H9 (cell line): ENCODE measurements at regions not wholly inside any gene's neighbourhood (a gene's known extent, or its start where the extent isn't known, plus 50 kb on each side); places are given as distances from the start of the nearest gene placed in this dataset.

Experiments
- DNase-seq: peaks from one replicate; pipeline ENCODE4 v3.0.0-alpha.2; 2017
- H2AFZ ChIP-seq: one replicate; pipeline ENCODE4 v1.6.1; 2013; ENCODE audit warnings: mild to moderate bottlenecking, low read length, control low read depth, moderate library complexity
- H2AK5ac ChIP-seq: 2 replicates; pipeline ENCODE4 v1.6.1; 2013; ENCODE audit warnings: low read length, control low read depth, mixed read lengths; ENCODE audit not compliant: insufficient read length
- H2BK120ac ChIP-seq: one replicate; pipeline ENCODE4 v1.6.1; 2013; ENCODE audit warnings: low read depth, mild to moderate bottlenecking, low read length, control low read depth, inconsistent platforms; ENCODE audit not compliant: poor library complexity, severe bottlenecking
- H2BK12ac ChIP-seq: 2 replicates; pipeline ENCODE4 v1.6.1; 2013; ENCODE audit warnings: low read length, control low read depth, mixed read lengths, low read depth; ENCODE audit not compliant: insufficient read length
- H2BK15ac ChIP-seq: 2 replicates; pipeline ENCODE4 v1.6.1; 2013; ENCODE audit warnings: low read depth, low read length, control low read depth
- H2BK20ac ChIP-seq: one replicate; pipeline ENCODE4 v1.6.1; 2013; ENCODE audit warnings: low read depth, mild to moderate bottlenecking, low read length, control low read depth, inconsistent platforms; ENCODE audit not compliant: poor library complexity, severe bottlenecking
- H2BK5ac ChIP-seq: 2 replicates; pipeline ENCODE4 v1.6.1; 2013; ENCODE audit warnings: low read length, control low read depth, mixed read lengths; ENCODE audit not compliant: insufficient read length
- H3K14ac ChIP-seq: 2 replicates; pipeline ENCODE4 v1.6.1; 2013; ENCODE audit warnings: low read length, control low read depth; ENCODE audit not compliant: insufficient read depth
- H3K18ac ChIP-seq: 2 replicates; pipeline ENCODE4 v1.6.1; 2013; ENCODE audit warnings: low read depth, mild to moderate bottlenecking, mixed read lengths, low read length, control low read depth; ENCODE audit not compliant: insufficient read length
- H3K23ac ChIP-seq: 2 replicates; pipeline ENCODE4 v1.6.1; 2013; ENCODE audit warnings: low read length, control low read depth, mixed read lengths, low read depth; ENCODE audit not compliant: insufficient read length
- H3K23me2 ChIP-seq: 2 replicates; pipeline ENCODE4 v1.6.1; 2013; ENCODE audit warnings: low read depth, mild to moderate bottlenecking, mixed read lengths, low read length, control low read depth; ENCODE audit not compliant: insufficient read length, poor library complexity, severe bottlenecking
- H3K27ac ChIP-seq: 2 replicates; pipeline ENCODE4 v1.5.1; 2013; ENCODE audit warnings: low read length, control low read depth, mixed read lengths, low read depth; ENCODE audit not compliant: insufficient read length
- H3K27me3 ChIP-seq: 2 replicates; pipeline ENCODE4 v1.6.1; 2013; ENCODE audit warnings: low read length, control low read depth, inconsistent platforms; ENCODE audit not compliant: insufficient read depth
- H3K4ac ChIP-seq: 2 replicates; pipeline ENCODE4 v1.6.1; 2013; ENCODE audit warnings: low read depth, mild to moderate bottlenecking, control low read depth, inconsistent platforms, low read length, moderate library complexity
- H3K4me1 ChIP-seq: 2 replicates; pipeline ENCODE4 v1.6.1; 2013; ENCODE audit warnings: low read length, control low read depth, inconsistent platforms; ENCODE audit not compliant: insufficient read depth
- H3K4me2 ChIP-seq: 2 replicates; pipeline ENCODE4 v1.6.1; 2013; ENCODE audit warnings: low read length, control low read depth, mixed read lengths; ENCODE audit not compliant: insufficient read length, insufficient read depth
- H3K56ac ChIP-seq: 2 replicates; pipeline ENCODE4 v1.6.1; 2013; ENCODE audit warnings: low read depth, mild to moderate bottlenecking, mixed read lengths, low read length, control low read depth; ENCODE audit not compliant: insufficient read length
- H3K79me1 ChIP-seq: 2 replicates; pipeline ENCODE4 v1.6.1; 2013; ENCODE audit warnings: low read depth, mild to moderate bottlenecking, moderate library complexity, low read length, control low read depth, inconsistent platforms; ENCODE audit not compliant: insufficient read depth, poor library complexity, severe bottlenecking
- H3K79me2 ChIP-seq: 2 replicates; pipeline ENCODE4 v1.6.1; 2013; ENCODE audit warnings: low read length, control low read depth, inconsistent platforms; ENCODE audit not compliant: insufficient read depth
- H3K9ac ChIP-seq: 2 replicates; pipeline ENCODE4 v1.6.1; 2013; ENCODE audit warnings: low read length, control low read depth, mixed read lengths; ENCODE audit not compliant: insufficient read length; ENCODE audit errors: extremely low read depth
- H3K9me3 ChIP-seq: one replicate; pipeline ENCODE4 v1.6.1; 2013; ENCODE audit warnings: low read depth, low read length, inconsistent platforms; ENCODE audit not compliant: control insufficient read depth
- H3T11ph ChIP-seq: one replicate; pipeline ENCODE4 v1.6.1; 2013; ENCODE audit warnings: mild to moderate bottlenecking, low read length, control low read depth, inconsistent platforms
- H4K20me1 ChIP-seq: one replicate; pipeline ENCODE4 v1.6.1; 2013; ENCODE audit not compliant: control insufficient read depth, insufficient read length, insufficient read depth
- H4K5ac ChIP-seq: 2 replicates; pipeline ENCODE4 v1.6.1; 2013; ENCODE audit warnings: low read depth, mild to moderate bottlenecking, mixed read lengths, low read length, control low read depth; ENCODE audit not compliant: insufficient read length
- H4K8ac ChIP-seq: replicated peaks from 2 replicates; pipeline ENCODE4 v1.6.1; 2013; ENCODE audit warnings: low read length, control low read depth, mixed read lengths, low read depth; ENCODE audit not compliant: insufficient read length
- H4K91ac ChIP-seq: 2 replicates; pipeline ENCODE4 v1.6.1; 2013; ENCODE audit warnings: low read depth, mild to moderate bottlenecking, moderate library complexity, mixed read lengths, low read length, control low read depth; ENCODE audit not compliant: insufficient read length
- H3K27ac Mint-ChIP-seq, 3 experiments: 2 replicates in 2 of 3; 3 replicates in 1 of 3; pipeline ENCODE4 v1.8.0; 2020 to 2021; ENCODE audit warnings: mixed read lengths in 3 of 3, mild to moderate bottlenecking in 1 of 3, moderate library complexity in 1 of 3
- H3K27me3 Mint-ChIP-seq: 2 replicates; pipeline ENCODE4 v1.8.0; 2021; ENCODE audit warnings: low read depth, mild to moderate bottlenecking, moderate library complexity, mixed read lengths
- H3K36me3 Mint-ChIP-seq, 3 experiments: 2 replicates in 2 of 3; 3 replicates in 1 of 3; pipeline ENCODE4 v1.8.0; 2020 to 2021; ENCODE audit warnings: low read depth in 3 of 3, mixed read lengths in 3 of 3; ENCODE audit not compliant: insufficient read depth in 1 of 3
- H3K4me1 Mint-ChIP-seq, 2 experiments: 2 replicates each; pipeline ENCODE4 v1.8.0; 2020; ENCODE audit warnings: mixed read lengths in 2 of 2
- H3K4me3 Mint-ChIP-seq, 2 experiments: 2 replicates in 1 of 2; 3 replicates in 1 of 2; pipeline ENCODE4 v1.8.0; 2020 to 2021; ENCODE audit warnings: mild to moderate bottlenecking in 2 of 2, mixed read lengths in 2 of 2, moderate library complexity in 1 of 2
- H3K9me3 Mint-ChIP-seq, 2 experiments: 2 replicates in 1 of 2; 3 replicates in 1 of 2; pipeline ENCODE4 v1.8.0; 2020; ENCODE audit warnings: mild to moderate bottlenecking in 2 of 2, mixed read lengths in 2 of 2, moderate library complexity in 1 of 2
- WGBS: extraction: QIAGEN DNeasy Blood & Tissue Kit; methylation state at CpG from one replicate; pipeline ENCODE4 v1.1.7; 2013; ENCODE audit warnings: missing lambda C conversion rate, low lambda C conversion rate, mixed read lengths; ENCODE audit not compliant: insufficient read length; ENCODE audit errors: extremely low coverage; 5-methylcytosine and 5-hydroxymethylcytosine counted together
- TF ChIP-seq, protein P1 (sequence below): fragments of 200-600 bp; sonication (generic); conservative IDR thresholded peaks from 3 replicates; pipeline ENCODE4 v1.8.0; 2021; ENCODE audit warnings: antibody characterized with exemption, mild to moderate bottlenecking

DNA sequence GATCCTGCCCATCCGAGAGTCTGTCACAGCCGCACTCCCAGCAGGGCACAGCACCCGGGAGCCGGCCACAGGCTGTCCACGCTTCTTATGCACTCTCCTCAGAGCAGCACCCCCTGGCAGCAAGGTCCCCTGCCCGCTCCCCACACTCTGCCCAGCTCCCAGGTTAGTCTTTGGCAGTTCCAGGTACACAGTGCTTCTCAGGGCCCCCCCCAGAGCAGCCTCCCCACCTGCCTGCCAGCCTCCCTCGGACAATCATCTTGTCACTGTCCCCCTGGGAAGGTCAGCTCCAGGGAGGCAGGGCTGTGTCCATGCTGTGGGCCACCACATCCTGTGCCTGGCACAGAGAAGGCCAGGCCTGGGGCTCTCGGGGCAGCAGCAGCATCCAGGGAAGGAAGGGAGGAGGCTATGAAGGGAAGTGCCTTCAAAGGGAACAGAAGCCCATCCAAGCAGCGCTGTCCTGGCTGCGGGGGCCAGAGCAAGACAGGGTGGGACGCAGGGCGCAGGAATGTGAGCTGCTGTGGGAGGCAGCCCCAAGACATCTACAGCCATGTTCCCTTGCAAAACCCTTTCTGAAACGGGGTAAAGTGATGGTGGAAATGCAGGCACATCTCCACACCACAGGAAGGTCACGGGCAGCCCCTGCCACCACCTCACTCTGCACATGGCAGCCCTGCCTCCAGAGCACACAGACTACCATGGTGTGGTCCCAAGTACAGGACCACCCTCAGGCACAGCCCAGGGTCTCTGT is 68.6 kb upstream of the ADAMTS2 start:
- no peak overlapping the region for H3K27ac ChIP-seq
- H2BK120ac ChIP-seq = no peak overlapping the region
- no peak overlapping the region for H4K5ac ChIP-seq
- no peak overlapping the region for H3T11ph ChIP-seq
- no peaks in the 10 kb centered on the region for H3K27me3 ChIP-seq
- Mint-ChIP-seq H3K9me3 (peaks cover 4 to 8% of the 10 kb centered on the region in 2 experiments; a peak in 2 of 5 replicates), H3K36me3 (peaks cover 3 to 5% (median 3%) of the 10 kb centered on the region in 3 experiments; a peak in 3 of 7 replicates), H3K27me3 (peaks cover 3% of the 10 kb centered on the region), H3K4me1 (0 out of 4 replicates have a peak, but pooled peaks cover 0 to 5% of the 10 kb centered on the region in 2 experiments), H3K4me3 (no peak overlapping the region), H3K27ac (no peak overlapping the region)
- no peaks in the 10 kb centered on the region for H3K79me2 ChIP-seq
- no peak overlapping the region for H4K91ac ChIP-seq
- H2BK5ac ChIP-seq = no peak overlapping the region
- H3K79me1 ChIP-seq = no peaks in the 10 kb centered on the region
- no peaks in the 10 kb centered on the region for H3K23me2 ChIP-seq
- no peak overlapping the region for H3K4ac ChIP-seq
- no peak overlapping the region for H2AFZ ChIP-seq
- no peak overlapping the region for H2BK12ac ChIP-seq
- no peak overlapping the region for H2AK5ac ChIP-seq
- no peak overlapping the region for H3K4me2 ChIP-seq
- no peak overlapping the region for H3K18ac ChIP-seq
- DNase-seq = no peak
- no peak overlapping the region for H2BK15ac ChIP-seq
- H3K4me1 ChIP-seq = no peaks in the 10 kb centered on the region
- no peak overlapping the region for H2BK20ac ChIP-seq
- H3K14ac ChIP-seq = no peak overlapping the region; the same call in 1 of the 2 replicates
- TF ChIP-seq, protein P1, sequence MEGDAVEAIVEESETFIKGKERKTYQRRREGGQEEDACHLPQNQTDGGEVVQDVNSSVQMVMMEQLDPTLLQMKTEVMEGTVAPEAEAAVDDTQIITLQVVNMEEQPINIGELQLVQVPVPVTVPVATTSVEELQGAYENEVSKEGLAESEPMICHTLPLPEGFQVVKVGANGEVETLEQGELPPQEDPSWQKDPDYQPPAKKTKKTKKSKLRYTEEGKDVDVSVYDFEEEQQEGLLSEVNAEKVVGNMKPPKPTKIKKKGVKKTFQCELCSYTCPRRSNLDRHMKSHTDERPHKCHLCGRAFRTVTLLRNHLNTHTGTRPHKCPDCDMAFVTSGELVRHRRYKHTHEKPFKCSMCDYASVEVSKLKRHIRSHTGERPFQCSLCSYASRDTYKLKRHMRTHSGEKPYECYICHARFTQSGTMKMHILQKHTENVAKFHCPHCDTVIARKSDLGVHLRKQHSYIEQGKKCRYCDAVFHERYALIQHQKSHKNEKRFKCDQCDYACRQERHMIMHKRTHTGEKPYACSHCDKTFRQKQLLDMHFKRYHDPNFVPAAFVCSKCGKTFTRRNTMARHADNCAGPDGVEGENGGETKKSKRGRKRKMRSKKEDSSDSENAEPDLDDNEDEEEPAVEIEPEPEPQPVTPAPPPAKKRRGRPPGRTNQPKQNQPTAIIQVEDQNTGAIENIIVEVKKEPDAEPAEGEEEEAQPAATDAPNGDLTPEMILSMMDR = no peak
- no CpG with 5 or more reads among the region's 14 CpGs for WGBS
- no peak overlapping the region for H3K23ac ChIP-seq
- H3K56ac ChIP-seq = no peak overlapping the region
- no peak overlapping the region for H4K8ac ChIP-seq
- H3K9ac ChIP-seq = no peak overlapping the region
- H4K20me1 ChIP-seq = no peaks in the 10 kb centered on the region
- H3K9me3 ChIP-seq = no peaks in the 10 kb centered on the region
